ENCODE measurements at regions not wholly inside any gene's neighbourhood (a gene's known extent, or its start where the extent isn't known, plus 50 kb on each side); places are given as distances from the start of the nearest gene placed in this dataset.

GRCh38 chr13:30151388-30151787, 156.0 kb downstream of the KATNAL1 start:
- DNase-seq (ENCODE audit: low read depth in 2 of 2): no peak

- DNase-seq (ENCODE audit: low read depth in 2 of 2): no peak
Measured at GRCh38 chr13:30149248-30149647, 158.1 kb downstream of the KATNAL1 start.

DNA sequence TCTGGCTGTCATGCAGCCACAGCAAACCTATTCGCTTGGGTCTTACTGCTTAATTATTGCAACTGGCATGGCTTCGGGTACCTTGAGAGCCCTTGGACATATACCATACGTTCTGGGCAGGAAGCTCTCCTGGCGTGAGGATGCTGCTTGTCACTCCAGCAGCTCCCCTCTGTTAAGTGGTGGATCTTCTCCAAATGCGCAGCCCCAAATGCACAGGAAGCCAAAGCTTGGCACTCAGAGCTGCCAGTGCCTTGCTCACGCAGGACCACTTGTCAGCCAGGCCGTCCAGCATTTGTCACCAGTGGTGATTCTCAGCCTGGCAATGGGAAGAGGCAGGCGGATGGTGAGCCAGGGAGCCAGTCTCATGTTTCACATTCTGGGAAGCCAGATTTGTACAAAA, 158.6 kb downstream of the KATNAL1 start:
- DNase-seq (ENCODE audit: low read depth in 2 of 2): no peak

DNA sequence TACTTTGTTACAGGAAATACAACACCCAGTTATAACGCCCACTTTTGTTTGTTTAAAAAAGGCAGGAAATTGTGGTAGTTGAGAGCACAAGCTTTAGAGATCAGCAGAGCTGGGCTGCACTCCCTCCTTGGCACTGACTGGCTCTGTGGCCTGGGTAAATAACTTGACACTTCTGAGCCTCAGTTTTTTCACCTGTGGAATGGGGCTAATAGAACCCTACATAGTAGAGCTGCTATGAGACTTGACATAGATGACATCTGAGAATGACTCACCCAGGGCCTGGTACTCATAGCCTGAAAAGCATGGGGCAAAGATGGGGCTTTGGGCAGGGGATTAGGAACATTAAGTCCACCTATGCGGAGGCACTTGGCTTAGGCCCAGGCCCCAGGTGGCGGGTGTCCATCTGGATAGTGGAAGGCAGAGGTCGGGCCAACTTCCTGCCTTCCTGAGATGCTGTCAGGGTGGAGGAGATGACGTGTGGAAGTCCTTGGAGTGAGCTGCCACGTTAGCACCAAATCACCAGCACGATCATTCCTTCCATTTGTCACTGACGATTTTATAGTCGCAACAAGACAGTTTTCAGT, 159.1 kb downstream of the KATNAL1 start:
- DNase-seq (ENCODE audit: low read depth in 2 of 2): no peak

GRCh38 chr13:30147421-30147820, 159.9 kb downstream of the KATNAL1 start:
- no peak for DNase-seq (ENCODE audit: low read depth in 2 of 2)

DNA sequence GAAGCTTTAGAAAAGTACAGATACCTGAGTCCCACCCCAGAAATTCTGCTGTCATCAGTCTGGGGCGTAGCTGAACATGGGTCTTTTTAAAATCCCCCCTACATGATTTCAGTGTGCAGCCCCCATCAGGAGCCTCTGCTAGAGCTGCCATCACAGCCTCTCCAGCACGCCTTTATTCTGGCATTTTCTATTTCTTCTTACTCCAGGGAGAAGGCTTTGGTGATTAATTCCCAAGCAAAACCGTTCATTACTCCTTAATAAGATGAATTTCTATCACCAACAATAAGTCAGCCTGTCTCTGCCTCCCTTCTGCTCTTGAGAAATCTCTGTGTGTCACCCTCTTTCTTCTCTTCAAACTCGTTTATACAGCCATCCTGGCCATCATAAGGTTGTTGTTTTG, 160.3 kb downstream of the KATNAL1 start:
- no peak for DNase-seq (ENCODE audit: low read depth in 2 of 2)

DNA sequence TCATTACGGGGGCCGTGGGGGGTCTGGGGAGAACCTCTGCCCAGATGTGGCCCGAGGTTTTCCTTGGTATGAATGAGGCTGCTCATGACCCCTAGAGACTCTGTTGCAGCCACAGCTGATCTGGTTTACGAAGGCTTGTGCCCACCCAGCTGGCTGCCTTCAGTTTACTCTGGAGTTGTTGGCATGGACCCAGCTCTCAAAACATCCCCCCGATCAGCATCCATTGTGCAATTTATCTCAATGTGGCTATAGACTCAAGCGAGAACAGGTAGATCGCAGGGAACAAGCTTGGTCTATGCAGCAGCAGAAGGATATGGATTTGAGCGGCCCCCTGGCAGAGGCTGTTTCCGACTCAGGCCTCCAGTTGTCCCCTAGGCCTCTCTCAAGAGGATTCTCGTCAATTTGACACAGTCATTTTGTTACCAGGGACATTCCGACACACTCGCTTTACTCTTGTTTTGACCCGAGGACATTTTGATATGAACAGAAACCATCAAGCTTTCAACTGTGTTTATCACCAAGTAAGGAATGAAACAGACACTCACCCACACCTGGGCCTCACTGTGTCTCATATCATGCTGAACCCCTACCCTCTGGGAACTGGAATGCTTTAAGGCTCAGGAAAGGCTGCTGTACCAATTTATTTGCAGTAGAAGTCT, 161.5 kb downstream of the KATNAL1 start:
- no peak for DNase-seq (ENCODE audit: low read depth in 2 of 2)

- DNase-seq (ENCODE audit: low read depth in 2 of 2): no peak
Measured at GRCh38 chr13:30143666-30144400, 163.5 kb downstream of the KATNAL1 start.

DNA sequence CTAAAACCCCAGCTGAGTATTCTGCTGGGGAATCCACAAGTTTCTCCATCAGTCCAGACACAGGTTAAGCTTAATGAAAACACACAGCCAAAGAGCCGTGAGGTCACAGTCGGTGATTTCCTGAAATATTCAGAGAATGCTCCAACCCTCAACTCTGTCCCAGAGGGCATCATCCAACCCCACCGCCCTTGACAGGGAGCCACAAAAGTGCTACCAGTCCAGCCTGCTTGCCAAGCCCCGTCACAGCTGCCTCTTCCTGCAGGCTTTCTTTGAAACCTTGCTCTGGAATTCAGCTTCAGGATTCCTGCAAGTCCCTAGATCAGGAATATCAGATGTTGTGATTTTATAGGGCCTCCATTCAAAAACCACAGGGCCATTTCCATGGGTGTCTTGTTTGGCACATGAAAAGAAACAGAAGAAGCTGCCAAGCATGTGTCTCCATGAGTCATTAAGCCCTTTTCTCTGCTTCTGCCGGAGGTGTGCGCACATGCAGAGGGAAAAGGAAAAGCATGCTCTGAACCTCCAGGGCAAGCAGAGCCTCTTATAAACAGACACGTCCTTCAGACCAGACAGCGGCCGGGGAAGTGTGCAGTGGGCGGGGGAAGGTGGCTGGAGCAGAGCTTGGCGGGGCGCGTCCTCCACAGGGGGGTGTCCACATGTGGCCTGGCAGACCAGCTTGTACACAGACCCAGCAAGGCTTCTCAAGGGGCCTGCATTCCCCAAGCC, 164.7 kb downstream of the KATNAL1 start:
- DNase-seq (ENCODE audit: low read depth in 2 of 2): no peak

DNA sequence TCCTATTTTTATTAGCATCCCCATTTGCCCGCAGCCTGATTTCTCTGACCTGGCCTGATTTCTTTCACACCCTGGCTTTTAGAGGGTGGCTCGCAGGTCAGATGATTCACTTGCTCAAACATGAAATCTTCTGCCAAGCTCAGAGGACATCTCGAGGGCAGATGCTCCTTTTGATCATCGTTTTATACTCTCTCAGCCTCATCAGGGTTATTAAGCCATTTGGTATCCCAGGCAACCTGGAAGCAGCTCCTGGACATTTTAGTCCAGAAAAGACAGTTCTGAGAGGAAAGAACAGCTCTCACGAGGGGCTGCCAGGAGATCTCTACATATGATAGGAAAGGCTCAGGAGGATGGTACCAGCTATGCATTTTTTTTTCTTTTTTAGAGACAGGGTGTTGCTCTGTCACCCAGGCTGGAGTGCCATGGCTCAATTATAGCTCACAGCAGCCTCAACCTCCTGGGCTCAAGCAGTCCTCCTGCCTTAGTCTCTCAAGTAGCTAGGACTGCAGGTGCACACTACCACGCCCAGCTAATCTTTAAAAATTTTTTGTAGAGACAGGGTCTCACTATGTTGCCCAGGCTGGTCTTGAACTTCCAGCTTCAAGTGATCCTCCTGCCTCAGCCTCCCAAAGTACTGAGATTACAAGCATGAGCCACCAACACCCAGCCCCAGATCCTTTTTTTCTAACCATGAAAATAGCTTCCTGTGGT, 165.4 kb downstream of the KATNAL1 start:
- DNase-seq (ENCODE audit: low read depth in 2 of 2): no peak

GRCh38 chr13:30140973-30141372, 166.4 kb downstream of the KATNAL1 start:
- no peak for DNase-seq (ENCODE audit: low read depth in 2 of 2)

- no peak for DNase-seq (ENCODE audit: low read depth in 2 of 2)
Measured at GRCh38 chr13:30138511-30138910, 168.8 kb downstream of the KATNAL1 start.

GRCh38 chr13:30135868-30136267, 171.5 kb downstream of the KATNAL1 start:
- no peak for DNase-seq (ENCODE audit: low read depth in 2 of 2)

GRCh38 chr13:30135351-30135750, 172.0 kb downstream of the KATNAL1 start:
- DNase-seq (ENCODE audit: low read depth in 2 of 2): no peak

DNA sequence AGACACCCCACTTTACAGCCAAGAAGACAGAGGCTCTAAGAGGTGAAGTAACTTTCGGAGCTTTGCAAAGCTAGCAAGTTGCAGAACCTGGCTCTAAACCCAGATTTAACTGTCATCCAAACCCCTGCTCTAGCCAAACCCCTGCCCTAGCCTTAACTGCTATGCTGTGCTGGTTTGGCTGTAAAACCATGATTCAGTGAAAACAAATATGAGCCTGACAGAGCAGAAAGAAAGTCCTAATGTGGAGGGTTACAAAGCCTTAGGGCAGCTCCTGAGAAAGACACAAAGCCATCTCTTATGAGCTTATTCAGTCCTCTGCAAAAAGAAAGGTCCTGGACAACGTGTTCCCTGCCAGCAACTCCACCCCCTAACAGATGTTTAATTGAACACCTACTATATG, 172.8 kb downstream of the KATNAL1 start:
- DNase-seq (ENCODE audit: low read depth in 2 of 2): no peak

GRCh38 chr13:30133996-30134395, 173.4 kb downstream of the KATNAL1 start:
- no peak for DNase-seq (ENCODE audit: low read depth in 2 of 2)

GRCh38 chr13:30133554-30133912, 173.8 kb downstream of the KATNAL1 start:
- no peak for DNase-seq (ENCODE audit: low read depth in 2 of 2)

DNA sequence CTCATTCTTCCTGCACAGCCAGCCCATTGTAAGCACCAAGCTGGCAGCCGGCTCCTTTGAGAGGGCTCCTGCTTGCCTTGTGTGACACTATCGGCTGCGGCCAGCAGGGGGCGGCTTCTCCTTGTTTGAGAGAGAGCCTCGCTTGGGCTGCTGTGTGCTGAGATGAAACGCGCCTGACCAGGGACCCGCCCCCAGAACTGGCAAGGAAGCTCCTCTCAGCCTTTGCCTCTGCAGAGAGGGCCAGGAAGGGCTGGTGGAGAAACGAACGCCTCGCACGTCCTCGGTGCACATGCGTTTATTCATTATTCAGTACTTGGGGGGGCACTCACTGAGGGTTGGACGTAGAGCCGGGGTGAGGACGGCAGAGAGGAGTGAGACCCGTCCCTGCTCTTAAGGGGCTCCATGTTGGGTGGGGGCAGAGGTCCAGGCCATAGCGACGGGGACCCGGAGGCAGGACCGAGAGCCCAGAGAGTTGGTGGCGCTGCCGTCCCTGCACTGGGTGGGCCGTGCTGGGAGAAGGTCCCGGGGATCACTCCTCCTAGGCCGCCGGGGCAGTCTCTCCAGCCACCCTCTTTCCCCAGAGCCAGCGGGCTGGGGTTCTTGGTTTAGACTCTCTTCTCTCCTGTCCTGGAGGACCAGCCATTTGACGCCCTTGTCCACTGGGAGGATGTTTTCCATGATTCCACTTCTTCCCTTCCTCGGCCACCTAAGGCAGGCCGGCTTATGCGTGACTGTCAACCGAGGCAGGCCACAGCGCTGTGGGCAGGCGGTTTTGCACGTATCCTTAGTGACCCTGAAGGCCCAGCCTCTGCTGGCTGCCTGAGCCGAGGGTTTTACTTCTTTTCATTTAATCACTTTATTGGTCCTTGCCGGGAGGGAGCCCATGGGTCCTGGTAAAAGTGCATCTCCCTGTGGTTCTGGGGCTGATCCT, 174.5 kb downstream of the KATNAL1 start:
- DNase-seq (ENCODE audit: low read depth in 2 of 2): peak; percentile 95 to 98

DNA sequence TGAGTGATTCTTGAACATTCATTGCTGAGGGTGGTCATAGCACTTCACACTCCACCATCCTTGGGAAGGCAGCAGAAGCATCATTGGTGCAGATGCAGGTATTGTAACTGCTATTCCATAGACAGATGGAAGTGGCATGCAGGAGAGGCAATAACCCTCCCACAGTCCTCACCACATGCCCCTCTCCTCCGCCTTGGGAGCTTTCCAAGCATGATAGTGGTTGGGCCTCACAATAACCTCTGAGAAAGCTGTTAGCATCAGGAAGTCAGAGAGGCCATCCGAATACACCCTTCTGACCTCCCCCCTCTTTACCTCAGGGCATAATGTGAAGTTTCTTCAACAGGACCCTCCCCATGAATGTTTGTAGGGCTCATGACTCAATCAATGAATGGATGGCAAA, 177.9 kb downstream of the KATNAL1 start:
- no peak for DNase-seq (ENCODE audit: low read depth in 2 of 2)

GRCh38 chr13:30128591-30128990, 178.8 kb downstream of the KATNAL1 start:
- DNase-seq (ENCODE audit: low read depth in 2 of 2): no peak

DNA sequence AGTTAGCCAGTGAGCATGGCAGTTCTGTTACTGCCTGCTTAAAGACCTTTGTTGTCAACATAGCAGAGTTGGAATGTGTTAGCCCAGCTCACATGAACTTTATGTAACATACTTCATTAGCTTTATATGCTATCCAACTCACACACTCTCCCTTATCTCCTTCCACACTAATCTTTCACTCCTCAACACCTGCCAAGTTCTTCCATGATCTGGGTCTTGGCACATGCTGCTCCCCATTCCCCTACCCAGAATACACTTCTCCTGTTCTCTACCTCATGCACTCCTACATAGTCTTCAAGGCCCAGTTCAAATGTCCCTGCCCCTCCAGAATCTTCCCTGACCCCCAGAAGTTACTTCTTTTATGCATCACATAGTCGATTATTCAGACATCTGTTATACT, 179.3 kb downstream of the KATNAL1 start:
- no peak for DNase-seq (ENCODE audit: low read depth in 2 of 2)

Measured in stimulated activated CD4-positive, alpha-beta T cell treated with anti-CD3 and anti-CD28 coated beads, Interleukin-1b, Interleukin-23, amount 100 ng/mL, for 4 hours (primary cell).